LoVo (cell line): ENCODE measurements at regions not wholly inside any gene's neighbourhood (a gene's known extent, or its start where the extent isn't known, plus 50 kb on each side); places are given as distances from the start of the nearest gene placed in this dataset.
"Not testable (repeated sequence)": the region's sequence is repeated elsewhere in the genome, so short reads cannot be mapped to it uniquely, and the experiment has no call there.

ENCODE experiments used
- DNase-seq: peaks from one replicate; pipeline ENCODE4 v3.0.0-alpha.2; 2016; ENCODE audit warnings: low spot score

DNA sequence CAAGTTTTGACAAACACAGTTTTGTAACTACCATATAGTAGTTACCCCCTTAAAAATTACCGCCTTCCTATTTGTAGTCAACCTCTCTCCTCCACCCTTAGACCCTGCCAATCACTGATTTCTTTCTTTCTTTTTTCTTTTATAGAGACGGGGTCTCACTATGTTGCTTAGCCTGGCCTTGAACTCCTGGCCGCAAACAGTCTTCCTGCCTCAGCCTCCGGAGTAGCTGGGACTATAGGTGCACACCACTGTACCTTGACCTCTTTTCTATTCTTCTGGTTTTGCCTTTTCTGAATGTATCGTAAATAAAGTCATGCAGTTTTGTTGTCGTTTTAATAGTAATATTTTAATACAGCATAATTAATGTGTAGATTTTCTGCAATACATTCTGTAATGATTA lies 460.3 kb downstream of the EPM2A start:
- DNase-seq, result no peak

DNA sequence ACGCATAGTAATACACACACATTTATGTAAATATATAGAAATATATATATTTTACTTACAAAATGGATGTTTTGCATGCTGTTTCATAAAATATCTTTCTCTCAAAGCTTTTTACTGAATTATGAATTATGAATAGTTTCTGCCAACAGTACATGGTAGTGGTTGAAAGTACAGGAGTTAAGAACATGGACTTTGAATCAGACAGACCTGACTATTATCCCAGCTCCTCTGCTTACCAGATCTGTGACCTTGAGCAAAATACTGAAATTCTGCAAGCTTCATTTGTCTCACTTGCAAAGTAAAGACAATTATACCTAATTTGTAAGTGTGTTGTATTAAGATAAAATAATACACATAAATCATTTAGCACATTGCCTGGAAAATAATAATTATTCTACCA lies 459.5 kb downstream of the EPM2A start:
- no peak for DNase-seq

DNA sequence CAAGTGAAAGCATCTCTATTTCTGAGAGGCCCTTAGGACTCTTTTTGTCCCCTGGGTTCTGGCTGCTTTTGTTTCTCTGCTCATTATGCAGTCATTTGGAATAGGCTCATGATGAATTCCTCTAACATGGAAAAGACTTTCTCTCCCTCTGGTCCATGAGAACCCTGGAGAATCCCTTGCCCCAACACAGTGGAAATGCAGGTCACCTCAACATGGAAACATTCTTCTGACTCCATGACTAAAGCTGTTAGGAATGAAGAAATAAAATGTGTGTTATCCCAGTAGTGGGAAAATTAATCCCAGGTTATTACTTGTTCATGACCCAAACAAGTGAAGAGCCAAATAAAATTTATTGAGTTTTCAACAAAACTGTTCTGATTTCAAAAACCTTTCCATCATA lies 458.6 kb downstream of the EPM2A start:
- DNase-seq, result no peak

DNA sequence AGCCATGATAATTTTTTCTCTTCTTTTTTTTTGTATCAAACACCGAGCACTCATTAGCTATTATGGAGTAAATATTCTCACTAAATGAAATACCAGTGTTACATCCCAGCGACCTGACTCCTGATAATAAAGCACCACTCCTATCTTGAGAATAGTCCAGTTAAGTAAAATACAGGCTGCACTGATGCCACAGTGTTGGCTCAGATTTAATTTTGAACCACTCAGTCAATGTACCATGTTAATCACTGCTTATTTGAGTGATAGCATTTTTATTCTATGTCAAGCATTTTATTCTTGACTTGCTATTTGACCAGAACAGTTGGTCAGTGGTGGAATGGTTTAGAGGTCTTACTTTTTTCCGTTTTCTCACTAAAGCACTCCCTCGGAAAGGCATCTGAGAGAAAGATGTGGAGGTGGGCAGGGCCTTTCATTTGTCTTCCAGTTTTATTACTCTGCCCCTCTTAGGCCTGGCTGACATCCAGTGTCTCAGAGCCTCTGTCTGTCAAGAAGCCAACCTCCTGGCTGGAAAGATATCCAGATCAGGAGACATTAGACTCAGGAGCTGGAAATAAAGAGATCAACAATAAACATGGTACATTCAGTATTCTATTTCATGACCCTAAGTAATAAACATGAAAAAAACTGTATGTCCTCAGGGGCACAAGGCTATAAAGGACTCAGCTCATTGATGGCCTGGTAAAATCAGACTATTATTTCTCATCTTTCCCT lies 457.8 kb downstream of the EPM2A start:
- DNase-seq, result no peak

DNA sequence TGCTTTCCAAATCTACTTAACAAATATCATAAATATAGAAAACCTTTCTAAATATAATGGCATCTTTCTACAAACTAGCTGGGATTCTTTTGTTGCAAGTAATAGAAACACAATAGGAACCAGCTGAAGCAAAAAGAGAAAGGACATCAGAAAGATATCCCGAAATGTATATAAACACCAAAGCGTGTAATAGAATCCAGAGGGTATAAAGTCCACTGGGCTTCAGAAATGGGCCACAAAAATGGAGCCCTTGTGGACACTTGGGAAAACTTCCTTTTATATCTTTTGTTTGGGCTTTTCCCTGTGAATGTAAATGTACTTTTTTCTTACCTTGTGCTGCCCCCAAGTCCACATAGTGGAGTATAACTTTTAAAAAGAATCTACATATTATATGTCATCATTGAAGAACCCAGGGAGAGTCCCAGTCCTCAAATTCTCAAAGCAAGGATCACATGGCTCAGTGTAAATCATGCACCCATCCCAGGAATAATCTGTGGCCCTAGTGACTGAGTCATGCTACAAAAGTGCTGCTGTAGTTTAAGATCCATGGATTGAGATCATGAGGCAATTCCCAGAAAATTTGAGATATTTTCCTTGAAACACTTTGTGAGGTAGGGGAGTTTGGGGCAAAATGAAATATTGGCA lies 457.0 kb downstream of the EPM2A start:
- DNase-seq, result no peak

DNA sequence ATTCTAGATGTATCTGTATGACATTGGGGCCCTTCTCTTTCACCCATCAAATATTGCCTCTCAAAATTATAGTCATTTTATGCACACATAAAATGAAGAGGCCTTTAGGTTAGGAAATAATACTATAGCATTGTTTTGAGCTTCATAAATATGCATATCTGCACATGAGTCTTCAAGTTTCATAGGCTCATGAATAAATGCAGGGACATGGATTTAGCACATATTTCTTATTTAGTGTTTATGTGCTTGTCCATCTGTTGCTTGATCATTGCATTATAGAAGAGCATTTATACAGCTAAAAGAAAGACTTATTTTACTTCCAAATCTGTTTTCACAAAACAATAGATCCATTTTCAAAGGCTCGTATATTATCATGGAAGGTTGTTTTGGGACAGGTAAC lies 455.8 kb downstream of the EPM2A start:
- DNase-seq, result no peak

DNA sequence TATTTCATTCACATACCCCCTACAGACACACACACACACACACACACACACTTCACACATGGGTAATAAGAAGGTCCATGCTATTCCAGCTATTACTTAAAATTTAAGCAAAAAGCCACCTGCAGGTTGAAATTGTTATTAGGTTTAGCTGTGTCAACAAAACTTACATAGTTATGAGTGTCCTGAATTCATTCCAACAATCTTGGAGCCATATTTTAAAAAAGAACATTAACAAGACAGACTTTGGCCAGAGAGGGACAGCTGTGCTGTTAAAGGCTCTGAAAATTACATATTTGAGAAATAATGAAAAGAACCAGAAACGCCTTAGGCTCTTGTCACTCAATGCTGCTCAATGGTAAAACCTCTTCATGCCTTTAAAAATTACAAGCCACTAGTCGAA lies 455.3 kb downstream of the EPM2A start:
- no peak for DNase-seq

DNA sequence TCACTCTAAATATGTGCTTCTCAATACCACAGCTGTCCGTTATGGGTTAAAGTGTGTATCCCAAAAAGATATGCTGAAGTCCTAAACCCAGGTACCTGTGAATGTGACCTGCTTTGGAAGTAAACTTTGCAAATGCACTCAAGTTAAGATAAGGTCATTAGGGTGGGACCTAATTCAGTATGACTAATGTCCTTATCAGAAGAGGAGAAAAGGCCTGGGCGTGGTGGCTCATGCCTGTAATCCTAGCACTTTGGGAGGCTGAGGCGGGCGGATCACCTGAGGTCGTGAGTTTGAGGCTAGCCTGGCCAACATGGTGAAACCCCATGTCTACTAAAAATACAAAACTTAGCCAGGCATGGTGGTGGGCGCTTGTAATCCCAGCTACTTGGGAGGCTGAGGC lies 452.1 kb downstream of the EPM2A start:
- DNase-seq, result not testable (repeated sequence)

DNA sequence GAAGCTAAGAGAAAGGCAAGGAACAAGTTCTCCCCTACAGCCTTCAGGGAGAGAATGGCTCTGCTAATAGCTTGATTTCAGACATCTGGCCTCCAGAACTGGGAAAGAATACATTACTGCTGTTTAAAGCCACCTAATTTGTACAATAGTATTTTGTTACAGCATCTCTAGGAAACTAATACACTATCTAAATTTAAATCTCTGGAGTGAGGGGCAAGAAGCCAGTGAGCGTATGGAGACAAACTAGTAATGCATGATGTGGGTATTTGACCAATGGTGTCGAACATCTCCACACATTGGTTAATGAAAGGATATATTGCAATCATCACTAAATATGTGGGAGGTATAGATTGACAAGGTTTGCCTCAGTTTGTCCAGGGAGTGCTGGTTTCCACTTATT lies 451.5 kb downstream of the EPM2A start:
- no peak for DNase-seq

DNA sequence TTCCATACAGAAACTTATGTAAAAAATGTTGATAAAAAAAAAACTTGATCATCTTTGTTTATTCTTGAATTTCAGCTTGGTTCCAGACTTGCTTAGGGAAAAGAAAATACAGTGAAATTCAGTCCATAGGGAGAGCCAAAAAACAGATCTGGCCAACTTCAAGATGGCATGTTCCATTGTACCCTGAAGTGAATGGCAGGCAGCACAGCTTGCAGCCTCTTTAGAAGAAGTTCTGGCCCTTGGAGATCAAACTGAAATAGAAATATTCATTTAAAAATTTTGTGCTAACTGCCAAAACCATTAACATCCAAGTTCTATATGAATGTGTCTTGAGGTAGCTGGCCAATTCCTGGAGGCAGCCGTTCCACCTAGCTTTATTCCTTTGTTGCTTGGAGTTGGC lies 448.4 kb downstream of the EPM2A start:
- no peak for DNase-seq

DNA sequence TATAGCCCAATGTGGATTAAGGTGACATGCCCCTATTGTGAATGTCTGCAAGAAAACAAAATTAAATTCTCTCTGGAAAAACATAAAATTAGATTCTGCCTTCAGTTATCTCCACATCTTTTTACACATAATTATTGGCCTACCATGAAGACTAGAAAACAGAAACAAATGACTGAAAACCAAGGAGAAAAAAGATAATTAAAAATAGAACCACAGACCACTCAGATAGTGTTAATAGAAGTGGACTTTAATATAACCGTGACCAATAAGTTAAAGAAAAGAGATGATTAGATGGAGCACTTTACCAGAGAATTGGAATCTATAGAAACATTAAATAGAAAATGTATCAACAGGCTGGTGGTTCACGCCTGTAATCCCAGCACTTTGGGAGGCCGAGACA lies 445.7 kb downstream of the EPM2A start:
- DNase-seq, result no peak

DNA sequence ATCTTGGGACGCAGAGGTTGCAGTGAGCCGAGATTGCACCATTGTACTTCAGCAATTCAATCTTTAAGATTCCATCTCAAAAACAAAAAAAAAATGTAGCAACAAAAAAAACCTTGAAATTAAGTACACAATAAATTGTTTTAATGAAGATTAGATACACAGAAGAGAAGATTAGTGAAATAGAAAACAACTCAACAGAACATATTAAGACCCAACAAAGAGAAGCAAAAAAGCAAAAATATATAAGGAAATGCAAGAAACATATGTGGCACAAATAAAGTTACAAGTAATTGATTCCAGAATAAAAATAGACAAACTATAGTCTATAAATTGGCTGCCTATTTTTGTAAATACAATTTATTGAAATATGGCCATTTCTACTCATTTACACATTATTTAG lies 445.2 kb downstream of the EPM2A start:
- no peak for DNase-seq

DNA sequence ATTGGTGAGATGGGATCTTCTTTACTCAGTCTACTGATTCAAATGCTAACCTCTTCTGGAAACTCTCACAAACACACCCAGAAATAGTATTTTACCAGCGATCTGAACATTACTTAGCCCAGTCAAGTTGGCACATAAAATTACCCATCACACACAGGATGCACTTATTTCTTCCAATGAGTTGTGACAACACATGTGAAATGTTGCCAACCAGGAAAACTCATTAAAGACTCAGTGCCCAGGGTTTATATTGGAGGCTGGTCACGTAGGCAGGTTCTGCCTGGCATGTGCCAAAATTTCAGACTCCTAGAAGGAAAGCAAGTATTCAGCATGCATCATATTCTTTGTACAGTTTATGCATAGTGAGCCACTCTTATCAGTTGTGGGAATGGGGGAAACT lies 443.3 kb downstream of the EPM2A start:
- no peak for DNase-seq

DNA sequence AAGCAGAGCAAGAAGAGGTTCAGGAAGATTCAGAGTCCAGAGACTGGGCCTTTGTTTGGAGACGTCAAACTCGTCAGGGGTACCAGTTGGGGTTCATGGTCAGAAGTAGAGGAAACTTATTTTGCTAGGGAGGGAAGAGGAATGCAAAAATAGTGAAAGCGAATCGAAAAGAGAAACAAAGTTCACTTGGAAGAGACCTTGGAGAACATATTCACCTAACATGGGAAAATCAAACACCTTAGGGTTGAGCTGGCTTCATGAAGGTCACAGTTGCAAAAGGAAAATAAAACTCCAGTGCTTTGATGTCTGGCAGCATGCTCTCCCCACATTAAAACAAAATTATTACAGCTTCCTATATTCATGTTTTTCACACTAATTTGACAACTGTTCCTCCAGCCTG lies 440.4 kb downstream of the EPM2A start:
- DNase-seq, result no peak

DNA sequence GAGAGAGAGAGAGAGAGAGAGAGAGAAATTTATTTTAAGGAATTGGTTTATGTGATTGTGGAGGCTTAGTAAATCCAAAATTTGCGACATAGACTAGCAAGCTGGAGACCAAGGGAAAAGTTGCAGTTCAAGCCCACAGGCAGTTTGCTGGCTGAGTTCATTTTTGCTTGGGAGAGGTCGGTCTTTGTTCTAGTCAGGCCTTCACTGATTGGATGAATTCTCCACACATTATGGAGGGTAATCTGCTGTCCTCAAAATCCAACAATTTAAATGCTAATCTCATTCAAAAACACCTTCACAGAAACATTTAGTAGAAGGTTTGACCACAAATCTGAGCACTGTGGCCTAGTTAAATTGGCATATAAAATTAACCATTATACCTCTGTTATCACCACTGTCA lies 439.6 kb downstream of the EPM2A start:
- DNase-seq, result no peak

DNA sequence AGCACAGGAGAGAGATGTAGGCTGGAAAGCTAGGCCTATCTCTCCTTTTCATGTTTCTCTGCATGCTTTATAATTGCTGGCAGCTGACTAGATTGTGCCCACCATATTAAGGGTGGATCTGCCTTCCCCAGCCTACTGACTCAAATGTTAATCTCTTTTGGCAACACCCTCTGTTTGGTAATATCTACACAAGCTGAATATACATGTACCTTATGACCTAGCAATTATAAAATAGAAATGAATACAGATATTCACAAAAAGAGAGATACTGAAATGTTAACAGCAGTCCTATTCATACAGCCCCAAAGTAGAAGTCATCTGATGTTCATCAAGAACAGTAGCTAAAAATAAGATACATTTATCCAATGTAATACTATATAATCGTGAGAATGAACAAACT lies 429.6 kb downstream of the EPM2A start:
- DNase-seq, result no peak

DNA sequence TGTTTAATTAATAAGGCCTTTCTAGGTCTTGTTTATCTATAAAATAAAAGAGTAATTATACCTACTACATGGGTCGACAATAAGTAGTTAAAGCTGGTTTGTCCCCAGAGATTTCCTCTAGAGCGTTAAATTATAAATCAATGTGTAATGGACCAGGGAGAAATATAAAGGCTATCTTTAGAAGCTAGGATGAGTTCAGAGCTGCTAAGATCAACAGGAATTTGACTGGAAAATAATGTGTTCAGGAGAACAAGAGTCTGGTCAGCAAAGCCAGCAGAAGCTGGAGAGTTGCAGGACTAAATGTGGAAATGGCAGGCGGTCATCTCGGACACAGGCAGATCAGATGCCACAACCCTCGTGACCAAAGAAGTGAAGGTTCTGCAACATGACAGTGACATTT lies 428.8 kb downstream of the EPM2A start:
- DNase-seq, result no peak

DNA sequence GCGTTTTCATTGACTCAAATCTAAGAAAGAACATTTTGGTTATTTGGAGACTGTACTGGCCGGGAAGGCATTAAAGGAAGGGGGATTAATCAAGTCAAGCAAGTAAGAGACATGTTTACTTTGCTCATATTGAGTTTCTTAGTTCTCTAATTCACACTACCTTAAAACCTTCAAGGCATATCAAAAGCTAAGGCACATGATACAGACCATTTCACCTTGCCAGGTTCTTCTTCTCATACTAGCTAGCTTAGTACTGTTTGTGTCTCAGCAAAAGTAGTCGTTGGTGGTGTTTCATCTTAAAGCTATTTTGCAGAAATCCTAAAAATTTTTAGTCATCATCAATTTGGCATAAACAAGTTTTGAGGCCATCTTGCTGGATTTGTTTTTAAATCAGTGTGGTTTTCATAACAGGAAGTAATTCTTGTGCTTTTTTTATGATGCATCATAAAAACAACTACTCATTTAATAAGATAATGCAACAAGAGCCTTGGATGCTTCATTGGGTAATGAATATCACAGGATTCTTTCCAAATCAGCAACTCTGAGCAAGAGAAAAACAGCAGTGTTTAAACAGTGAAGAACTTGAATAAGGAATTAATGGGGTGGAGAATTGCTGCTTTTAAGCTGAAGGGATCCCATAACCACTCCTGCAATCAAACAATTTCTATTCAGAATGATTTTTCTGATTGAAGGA lies 425.3 kb downstream of the EPM2A start:
- DNase-seq, result no peak

DNA sequence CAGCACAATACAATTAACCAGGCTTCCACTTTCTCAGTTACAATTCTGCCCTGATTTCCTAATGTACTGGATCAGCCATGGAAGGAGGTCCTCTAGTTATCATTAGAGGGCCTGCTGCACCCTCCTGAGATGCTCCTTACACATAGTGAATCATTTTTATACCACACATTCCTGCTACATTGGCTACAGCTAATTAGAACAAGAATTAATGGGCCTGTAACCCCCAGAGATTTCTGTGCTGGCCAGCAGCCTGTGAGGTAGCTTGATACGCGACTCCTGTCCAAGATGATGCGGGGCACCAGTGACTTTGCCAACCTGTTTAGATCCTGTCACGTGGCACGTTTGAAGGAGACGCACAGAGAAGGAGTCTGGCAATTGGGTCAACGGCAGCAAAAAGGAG lies 422.8 kb downstream of the EPM2A start:
- no peak for DNase-seq

DNA sequence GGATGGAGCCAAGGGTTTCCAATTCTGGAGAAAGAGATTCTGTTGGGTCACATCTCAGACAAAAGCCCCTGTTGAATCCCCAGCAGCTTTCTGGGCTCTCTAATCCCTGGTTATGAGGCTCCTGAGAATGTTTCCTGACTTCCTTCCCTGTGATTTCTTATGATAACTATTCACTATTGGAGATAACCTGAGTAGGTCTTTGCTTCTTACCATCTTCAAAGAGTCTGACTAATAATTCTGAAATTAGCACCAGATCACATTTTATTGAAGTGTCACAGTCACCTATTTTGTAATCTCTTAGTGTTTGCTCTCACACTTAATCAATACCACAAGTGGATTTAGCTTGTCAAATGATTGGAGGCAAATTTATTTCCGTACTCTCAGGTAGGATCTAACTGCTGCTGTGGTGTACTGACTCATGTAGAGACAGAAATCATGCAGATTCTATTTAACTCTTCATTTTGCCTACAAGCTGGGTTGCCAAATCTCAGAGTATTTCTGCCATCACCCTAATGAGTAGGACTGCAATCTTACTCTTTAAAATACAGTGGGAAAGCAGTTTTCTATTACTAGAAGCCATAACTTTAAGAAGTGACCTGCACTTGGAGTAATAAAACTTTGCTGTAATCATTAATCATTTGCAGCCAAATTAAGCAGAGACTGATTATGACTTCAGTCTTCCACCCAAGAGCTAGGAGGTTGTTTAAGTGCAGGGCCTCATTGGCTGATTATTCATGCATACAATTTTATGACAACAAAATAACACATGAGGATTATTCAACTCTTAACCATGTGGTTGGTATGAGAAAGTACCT lies 422.1 kb downstream of the EPM2A start:
- no peak for DNase-seq

DNA sequence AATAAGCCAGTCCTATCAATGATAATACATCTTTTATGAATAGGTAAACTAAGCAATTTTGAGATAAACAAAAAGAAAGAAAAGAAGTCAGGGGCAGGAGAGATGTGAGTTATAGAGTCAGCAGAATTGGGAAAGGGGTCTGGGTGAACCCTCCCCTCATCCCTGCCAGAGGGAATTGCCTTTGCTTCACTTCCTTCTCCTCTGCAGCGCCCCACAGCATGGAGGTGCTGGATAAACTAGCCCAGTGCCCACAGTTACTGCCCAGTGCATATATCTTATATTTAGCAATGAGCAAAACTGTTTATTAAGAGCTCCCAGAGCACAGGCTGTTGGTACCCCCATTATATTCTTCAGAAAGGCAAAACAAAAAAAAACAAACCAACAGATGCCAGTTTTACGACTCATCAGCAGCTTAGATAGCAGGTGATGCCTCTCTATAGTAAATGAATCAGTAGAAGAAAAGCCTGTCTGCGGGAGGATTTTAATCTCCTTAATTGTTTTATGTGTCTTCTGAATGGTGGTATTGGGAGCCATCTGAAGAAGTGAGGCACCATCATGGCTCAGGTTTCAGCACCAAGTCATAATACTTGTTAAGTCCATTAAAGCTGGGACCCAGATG lies 419.2 kb downstream of the EPM2A start:
- no peak for DNase-seq

DNA sequence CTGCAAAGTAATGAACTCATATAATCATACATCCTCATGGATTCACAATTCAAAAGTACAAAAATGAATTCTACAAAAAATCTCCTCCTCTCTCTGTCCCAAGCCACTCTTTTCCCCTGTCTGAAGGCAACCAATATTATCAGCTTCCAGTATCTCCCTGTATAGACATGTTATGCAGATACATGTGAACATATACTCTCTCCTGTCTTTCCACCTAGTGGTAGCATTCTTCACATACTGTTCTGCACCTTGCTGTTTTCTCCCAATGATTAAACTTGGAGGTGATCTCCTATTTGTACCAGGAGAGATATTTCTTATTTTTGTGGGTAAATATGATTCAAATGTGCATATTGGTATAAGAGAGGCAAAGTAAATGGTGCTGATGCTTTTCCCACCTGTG lies 416.4 kb downstream of the EPM2A start:
- DNase-seq, result no peak
